GM23338 (cell line): ENCODE measurements at regions not wholly inside any gene's neighbourhood (a gene's known extent, or its start where the extent isn't known, plus 50 kb on each side); places are given as distances from the start of the nearest gene placed in this dataset.

Source experiments
- ATAC-seq: fragments of 200-7000 bp; cut with Tn5 transposase; 3 replicates; pipeline ENCODE4 v1.9.1; 2020
- DNase-seq: peaks from one replicate; pipeline ENCODE4 v3.0.0-alpha.2; 2015; ENCODE audit warnings: low spot score
- H2AFZ ChIP-seq: fragments of 200-600 bp; sonication (generic); 2 replicates; pipeline ENCODE4 v1.8.0; 2016; ENCODE audit warnings: antibody characterized with exemption, mild to moderate bottlenecking, moderate library complexity
- H3F3A ChIP-seq: fragments of 200-600 bp; sonication (generic); replicated peaks from 2 replicates; pipeline ENCODE4 v1.8.0; 2017; ENCODE audit warnings: antibody characterized with exemption, mixed run types, low read depth
- H3K27ac ChIP-seq: fragments of 200-600 bp; sonication (generic); 2 replicates; pipeline ENCODE4 v1.6.1; 2016; ENCODE audit warnings: low read depth
- H3K27me3 ChIP-seq: fragments of 200-600 bp; sonication (generic); 2 replicates; pipeline ENCODE4 v1.8.0; 2016; ENCODE audit warnings: mild to moderate bottlenecking, mixed run types, moderate library complexity; ENCODE audit not compliant: insufficient read depth
- H3K36me3 ChIP-seq: fragments of 200-600 bp; sonication (generic); 2 replicates; pipeline ENCODE4 v1.8.0; 2016; ENCODE audit warnings: mild to moderate bottlenecking; ENCODE audit not compliant: insufficient read depth
- H3K4me1 ChIP-seq: fragments of 200-600 bp; sonication (generic); 2 replicates; pipeline ENCODE4 v1.8.0; 2016; ENCODE audit warnings: mild to moderate bottlenecking, moderate library complexity; ENCODE audit not compliant: insufficient read depth
- H3K4me2 ChIP-seq: fragments of 200-600 bp; sonication (generic); 2 replicates; pipeline ENCODE4 v1.7.1; 2017; ENCODE audit warnings: mixed run types
- H3K4me3 ChIP-seq: fragments of 200-600 bp; sonication (generic); 2 replicates; pipeline ENCODE4 v1.6.1; 2016; ENCODE audit warnings: mixed run types
- H3K79me2 ChIP-seq: fragments of 200-600 bp; sonication (generic); replicated peaks from 2 replicates; pipeline ENCODE4 v1.8.0; 2017; ENCODE audit warnings: mild to moderate bottlenecking; ENCODE audit not compliant: insufficient read depth
- H3K9me2 ChIP-seq: fragments of 200-600 bp; sonication (generic); 2 replicates; pipeline ENCODE4 v1.8.0; 2017; ENCODE audit not compliant: insufficient read depth
- H4K20me1 ChIP-seq: fragments of 200-600 bp; sonication (generic); replicated peaks from 2 replicates; pipeline ENCODE4 v1.8.0; 2017; ENCODE audit warnings: mild to moderate bottlenecking; ENCODE audit not compliant: insufficient read depth
- H3K27ac Mint-ChIP-seq: 2 replicates; pipeline ENCODE4 v1.8.0; 2020; ENCODE audit warnings: inconsistent platforms, mild to moderate bottlenecking, moderate library complexity, mixed read lengths
- H3K27me3 Mint-ChIP-seq: 3 replicates; pipeline ENCODE4 v1.8.0; 2022; ENCODE audit warnings: low read depth, mild to moderate bottlenecking, moderate library complexity, mixed read lengths, inconsistent platforms; ENCODE audit not compliant: insufficient read depth, poor library complexity
- H3K36me3 Mint-ChIP-seq: 3 replicates; pipeline ENCODE4 v1.8.0; 2021; ENCODE audit warnings: low read depth, mild to moderate bottlenecking, inconsistent platforms, moderate library complexity, mixed read lengths
- H3K4me1 Mint-ChIP-seq: 3 replicates; pipeline ENCODE4 v1.8.0; 2020; ENCODE audit warnings: mild to moderate bottlenecking, inconsistent platforms, mixed read lengths
- H3K4me3 Mint-ChIP-seq: 3 replicates; pipeline ENCODE4 v1.8.0; 2021; ENCODE audit warnings: moderate library complexity, mild to moderate bottlenecking, inconsistent platforms, mixed read lengths
- H3K9me3 Mint-ChIP-seq: 3 replicates; pipeline ENCODE4 v1.8.0; 2020; ENCODE audit warnings: moderate library complexity, mild to moderate bottlenecking, inconsistent platforms, mixed read lengths
- CREB1 ChIP-seq: fragments of 250-450 bp; sonication (Bioruptor Pico); IDR thresholded peaks from 2 replicates; pipeline ENCODE4 v1.5.0; 2020; ENCODE audit warnings: low read depth, mild to moderate bottlenecking, moderate library complexity
- CTCF ChIP-seq, 2 experiments: fragments of 200-600 bp in 1 of 2; sonication (generic) in 1 of 2; conservative IDR thresholded peaks; 2 replicates each; pipeline versions ENCODE4 v1.5.1 to v1.6.1; 2016 to 2017; ENCODE audit warnings: antibody characterized with exemption in 2 of 2, low read depth in 2 of 2, mild to moderate bottlenecking in 2 of 2, moderate library complexity in 1 of 2
- ETS1 ChIP-seq: IDR thresholded peaks from 2 replicates; pipeline ENCODE4 v1.6.1; 2016; ENCODE audit warnings: antibody characterized with exemption
- EZH2phosphoT487 ChIP-seq: fragments of 200-600 bp; sonication (generic); IDR thresholded peaks from one replicate; pipeline ENCODE4 v1.8.1; 2018; ENCODE audit warnings: antibody characterized with exemption; ENCODE audit not compliant: unreplicated experiment
- JUNB ChIP-seq: IDR thresholded peaks from one replicate; pipeline ENCODE4 v1.6.1; 2016; ENCODE audit warnings: antibody characterized with exemption; ENCODE audit not compliant: unreplicated experiment
- NANOG ChIP-seq: IDR thresholded peaks from 2 replicates; pipeline ENCODE4 v1.6.1; 2016; ENCODE audit warnings: antibody characterized with exemption, borderline replicate concordance
- POLR2AphosphoS5 ChIP-seq: IDR thresholded peaks from 2 replicates; pipeline ENCODE4 v1.6.1; 2016; ENCODE audit warnings: antibody characterized with exemption, low read depth
- REST ChIP-seq: IDR thresholded peaks from one replicate; pipeline ENCODE4 v1.6.1; 2018; ENCODE audit warnings: antibody characterized with exemption; ENCODE audit not compliant: unreplicated experiment
- STAT1 ChIP-seq: IDR thresholded peaks from one replicate; pipeline ENCODE4 v1.6.1; 2016; ENCODE audit warnings: antibody characterized with exemption; ENCODE audit not compliant: unreplicated experiment
- ZNF114 ChIP-seq: fragments of 250-450 bp; sonication (Bioruptor Pico); IDR thresholded peaks from 2 replicates; pipeline ENCODE4 v1.5.0; 2020; ENCODE audit warnings: mild to moderate bottlenecking, moderate library complexity

- H3K9me3 Mint-ChIP-seq, result no peaks in the 10 kb centered on the region
- H3K4me1 Mint-ChIP-seq, result peaks cover 24% of the 10 kb centered on the region; the same call in 2 of the 3 replicates
- H3K4me3 ChIP-seq, result no peak overlapping the region
- no peak overlapping the region for H2AFZ ChIP-seq
- no peak overlapping the region for H3K27ac Mint-ChIP-seq
- H3K27me3 Mint-ChIP-seq, result peaks cover 2% of the 10 kb centered on the region
- peaks cover 5% of the 10 kb centered on the region for H3K9me2 ChIP-seq
- ATAC-seq (no peak), DNase-seq (no peak)
- no peaks in the 10 kb centered on the region for H3K79me2 ChIP-seq
- TF ChIP-seq EZH2phosphoT487 (no peak), STAT1 (no peak), NANOG (no peak), CTCF (conservative IDR thresholded peaks at IDR 0.05; ENCODE audit: low read depth in 2 of 2) (no peak)
- H4K20me1 ChIP-seq, result no peaks in the 10 kb centered on the region
- H3K4me3 Mint-ChIP-seq, result no peak overlapping the region
- no peaks in the 10 kb centered on the region for H3K36me3 ChIP-seq
- peaks cover 19% of the 10 kb centered on the region; the same call in 1 of the 2 replicates for H3K4me1 ChIP-seq
- H3K27me3 ChIP-seq, result no peaks in the 10 kb centered on the region
- no peak overlapping the region for H3K4me2 ChIP-seq
- H3F3A ChIP-seq, result no peaks in the 10 kb centered on the region
- H3K36me3 Mint-ChIP-seq, result no peaks in the 10 kb centered on the region
- no peak overlapping the region for H3K27ac ChIP-seq
These were observed 58.3 kb upstream of the CARMIL1 start for GRCh38 chr6:25220857-25221256.

- peaks cover 19% of the 10 kb centered on the region; the same call in 1 of the 2 replicates for H3K4me1 ChIP-seq
- H3K4me3 ChIP-seq, result no peak overlapping the region
- H3K27ac ChIP-seq, result no peak overlapping the region
- no peaks in the 10 kb centered on the region for H3K27me3 ChIP-seq
- DNase-seq (no peak), ATAC-seq (no peak)
- H3K9me2 ChIP-seq, result peaks cover 5% of the 10 kb centered on the region
- H3K4me1 Mint-ChIP-seq, result peaks cover 24% of the 10 kb centered on the region; the same call in 2 of the 3 replicates
- no peaks in the 10 kb centered on the region for H3K9me3 Mint-ChIP-seq
- no peaks in the 10 kb centered on the region for H4K20me1 ChIP-seq
- peaks cover 2% of the 10 kb centered on the region for H3K27me3 Mint-ChIP-seq
- H3F3A ChIP-seq, result no peaks in the 10 kb centered on the region
- H3K36me3 ChIP-seq, result no peaks in the 10 kb centered on the region
- no peak overlapping the region for H3K4me2 ChIP-seq
- TF ChIP-seq JUNB, result no peak
- TF ChIP-seq REST, result no peak
- no peak for TF ChIP-seq POLR2AphosphoS5
- TF ChIP-seq CREB1 (CRISPR knock-in tag), result no peak
- TF ChIP-seq ETS1, result no peak
- no peak for TF ChIP-seq ZNF114 (CRISPR knock-in tag)
- TF ChIP-seq EZH2phosphoT487, result no peak
- H3K27ac Mint-ChIP-seq, result no peak overlapping the region
- H3K79me2 ChIP-seq, result no peaks in the 10 kb centered on the region
- peak overlapping the region; percentile 63; the same call in 1 of the 2 replicates for H2AFZ ChIP-seq
- no peak overlapping the region for H3K4me3 Mint-ChIP-seq
- no peaks in the 10 kb centered on the region for H3K36me3 Mint-ChIP-seq
These were observed 57.0 kb upstream of the CARMIL1 start for GRCh38 chr6:25222006-25222678.
